ENCODE measurements at regions not wholly inside any gene's neighbourhood (a gene's known extent, or its start where the extent isn't known, plus 50 kb on each side); places are given as distances from the start of the nearest gene placed in this dataset.

DNA sequence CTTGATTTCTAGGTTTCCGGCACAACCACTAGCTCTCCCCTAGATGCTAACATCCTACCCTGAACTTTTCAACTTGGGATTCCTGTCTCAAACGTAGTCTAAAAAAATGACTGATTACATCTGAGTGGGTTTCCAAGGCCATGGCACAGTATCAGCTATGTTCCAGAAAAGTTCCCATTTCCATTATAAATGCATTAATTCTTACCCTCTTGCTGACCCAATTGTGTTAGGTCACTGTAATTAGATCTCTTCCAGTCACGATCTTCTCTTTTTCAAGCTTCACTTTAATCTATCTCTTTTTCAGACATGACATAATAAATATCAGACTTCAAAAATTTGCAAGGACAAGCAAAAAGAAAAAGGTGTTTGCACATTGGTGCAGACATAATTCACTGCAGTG lies 50.6 kb upstream of the PDE5A start:
- no peak for TF ChIP-seq POLR2A (IDR thresholded peaks at IDR 0.05)
- TF ChIP-seq, protein P1, sequence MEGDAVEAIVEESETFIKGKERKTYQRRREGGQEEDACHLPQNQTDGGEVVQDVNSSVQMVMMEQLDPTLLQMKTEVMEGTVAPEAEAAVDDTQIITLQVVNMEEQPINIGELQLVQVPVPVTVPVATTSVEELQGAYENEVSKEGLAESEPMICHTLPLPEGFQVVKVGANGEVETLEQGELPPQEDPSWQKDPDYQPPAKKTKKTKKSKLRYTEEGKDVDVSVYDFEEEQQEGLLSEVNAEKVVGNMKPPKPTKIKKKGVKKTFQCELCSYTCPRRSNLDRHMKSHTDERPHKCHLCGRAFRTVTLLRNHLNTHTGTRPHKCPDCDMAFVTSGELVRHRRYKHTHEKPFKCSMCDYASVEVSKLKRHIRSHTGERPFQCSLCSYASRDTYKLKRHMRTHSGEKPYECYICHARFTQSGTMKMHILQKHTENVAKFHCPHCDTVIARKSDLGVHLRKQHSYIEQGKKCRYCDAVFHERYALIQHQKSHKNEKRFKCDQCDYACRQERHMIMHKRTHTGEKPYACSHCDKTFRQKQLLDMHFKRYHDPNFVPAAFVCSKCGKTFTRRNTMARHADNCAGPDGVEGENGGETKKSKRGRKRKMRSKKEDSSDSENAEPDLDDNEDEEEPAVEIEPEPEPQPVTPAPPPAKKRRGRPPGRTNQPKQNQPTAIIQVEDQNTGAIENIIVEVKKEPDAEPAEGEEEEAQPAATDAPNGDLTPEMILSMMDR (IDR thresholded peaks at IDR 0.05), result no peak

Measured in adrenal gland (tissue), 5 donors.